Stomach (tissue), 4 donors: ENCODE measurements at regions not wholly inside any gene's neighbourhood (a gene's known extent, or its start where the extent isn't known, plus 50 kb on each side); places are given as distances from the start of the nearest gene placed in this dataset.
A peak's percentile ranks its signal among the peaks of the same experiment; 100 is the strongest.

Experiments
- EP300 ChIP-seq: sonication (generic); formaldehyde crosslinking; IDR thresholded peaks from one replicate; pipeline ENCODE4 v1.6.1; 2017; ENCODE audit warnings: antibody characterized with exemption
- POLR2A ChIP-seq, 4 donors: fragments of 450-650 bp; IDR thresholded peaks; one replicate each; pipeline ENCODE4 v1.6.1; 2016; ENCODE audit warnings: antibody characterized with exemption in 4 of 4, control low read depth in 2 of 4, mild to moderate bottlenecking in 1 of 4, moderate library complexity in 1 of 4
- POLR2AphosphoS5 ChIP-seq, 3 donors: sonication (generic); formaldehyde crosslinking; IDR thresholded peaks; one replicate each; pipeline ENCODE4 v1.6.1; 2016; ENCODE audit warnings: antibody characterized with exemption in 3 of 3
- TF ChIP-seq, protein P1 (sequence below), 7 experiments: fragments of 450-650 bp in 4 of 7; fragments of 200-600 bp in 3 of 7; sonication (generic) in 3 of 7; IDR thresholded peaks; one replicate each; pipeline ENCODE4 v1.5.1; 2016 to 2019; ENCODE audit warnings: antibody characterized with exemption in 7 of 7, control low read depth in 2 of 7, mild to moderate bottlenecking in 1 of 7

DNA sequence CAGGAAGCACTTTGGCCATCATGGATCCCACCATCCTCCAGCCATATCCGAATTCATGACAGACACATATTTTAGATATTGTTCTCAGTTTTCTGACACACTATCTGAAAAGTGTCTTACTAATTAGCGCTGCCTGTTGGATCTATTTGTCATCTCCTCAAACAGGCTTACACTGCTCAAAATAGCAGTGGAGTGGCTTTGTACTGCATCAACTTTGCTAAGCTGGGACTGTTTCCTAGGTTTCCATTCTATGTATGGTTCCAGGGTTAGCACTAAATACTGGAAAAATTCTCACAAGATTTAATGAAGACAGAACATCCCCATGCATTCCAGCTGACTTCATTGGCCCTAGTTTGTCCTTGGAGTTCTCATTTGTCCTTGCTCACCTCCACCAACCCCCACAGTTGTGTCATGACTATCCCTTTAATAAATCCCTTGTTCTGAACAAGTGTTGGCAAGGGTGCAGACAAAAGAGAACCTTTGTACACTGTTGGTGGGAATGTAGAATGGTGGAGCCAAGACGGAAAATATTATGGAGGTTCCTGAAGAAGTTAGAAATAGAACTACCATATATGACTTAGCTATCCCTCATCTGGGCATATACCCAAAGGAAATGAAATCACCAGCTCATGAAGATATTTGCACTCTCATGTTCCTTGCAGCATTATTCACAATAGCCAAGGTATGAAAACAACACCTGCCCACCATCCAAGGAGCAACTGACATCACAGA, 136.5 kb upstream of the RAI14 start:
- TF ChIP-seq, protein P1, sequence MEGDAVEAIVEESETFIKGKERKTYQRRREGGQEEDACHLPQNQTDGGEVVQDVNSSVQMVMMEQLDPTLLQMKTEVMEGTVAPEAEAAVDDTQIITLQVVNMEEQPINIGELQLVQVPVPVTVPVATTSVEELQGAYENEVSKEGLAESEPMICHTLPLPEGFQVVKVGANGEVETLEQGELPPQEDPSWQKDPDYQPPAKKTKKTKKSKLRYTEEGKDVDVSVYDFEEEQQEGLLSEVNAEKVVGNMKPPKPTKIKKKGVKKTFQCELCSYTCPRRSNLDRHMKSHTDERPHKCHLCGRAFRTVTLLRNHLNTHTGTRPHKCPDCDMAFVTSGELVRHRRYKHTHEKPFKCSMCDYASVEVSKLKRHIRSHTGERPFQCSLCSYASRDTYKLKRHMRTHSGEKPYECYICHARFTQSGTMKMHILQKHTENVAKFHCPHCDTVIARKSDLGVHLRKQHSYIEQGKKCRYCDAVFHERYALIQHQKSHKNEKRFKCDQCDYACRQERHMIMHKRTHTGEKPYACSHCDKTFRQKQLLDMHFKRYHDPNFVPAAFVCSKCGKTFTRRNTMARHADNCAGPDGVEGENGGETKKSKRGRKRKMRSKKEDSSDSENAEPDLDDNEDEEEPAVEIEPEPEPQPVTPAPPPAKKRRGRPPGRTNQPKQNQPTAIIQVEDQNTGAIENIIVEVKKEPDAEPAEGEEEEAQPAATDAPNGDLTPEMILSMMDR (IDR thresholded peaks at IDR 0.05) = no peak
- no peak for TF ChIP-seq POLR2A (IDR thresholded peaks at IDR 0.05)
- peak in 1 of 3 donors; percentile 14 for TF ChIP-seq POLR2AphosphoS5 (IDR thresholded peaks at IDR 0.05)
- no peak for TF ChIP-seq EP300
